ENCODE measurements at regions not wholly inside any gene's neighbourhood (a gene's known extent, or its start where the extent isn't known, plus 50 kb on each side); places are given as distances from the start of the nearest gene placed in this dataset.

DNA sequence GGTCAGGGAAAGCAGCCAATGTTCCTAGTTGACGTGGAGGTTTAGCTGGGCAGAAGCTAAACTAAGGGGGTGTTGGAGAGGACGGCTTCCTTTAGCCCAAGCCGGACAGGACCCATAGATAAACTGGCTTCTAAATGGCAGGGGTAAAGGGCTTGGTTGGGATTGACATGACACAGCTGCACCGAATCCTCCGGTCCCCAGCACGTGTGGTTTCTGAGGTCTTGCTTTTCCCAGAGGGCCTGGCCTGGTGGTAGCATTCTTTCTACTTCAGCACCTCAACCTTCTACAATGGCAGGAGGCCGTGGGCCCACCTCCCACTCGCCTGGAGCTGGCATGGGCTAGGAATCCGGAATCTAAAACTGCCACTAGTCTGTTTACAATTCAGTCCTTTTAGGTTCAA lies 163.0 kb downstream of the FGF9 start:
- DNase-seq (ENCODE audit: low read depth, low spot score) (no peak), ATAC-seq (no peak)
- no peaks in the 10 kb centered on the region for H3K4me1 ChIP-seq (ENCODE audit: control insufficient read depth in 1 of 2, insufficient read depth in 2 of 2, low read length in 2 of 2)
- BruUV-seq (replicated peaks), result no TSS peak
- no peaks in the 10 kb centered on the region for H3K9me3 ChIP-seq (ENCODE audit: control insufficient read depth in 1 of 2, insufficient read depth in 1 of 2, low read depth in 1 of 2, low read length in 2 of 2)
- no peak overlapping the region for H3K4me2 ChIP-seq (ENCODE audit: low read length)
- no peak overlapping the region for H2AFZ ChIP-seq (ENCODE audit: low read depth, low read length, poor library complexity, severe bottlenecking)
- no peak overlapping the region for H3K9ac ChIP-seq (ENCODE audit: low read length)
- intact Hi-C loops (cut with micrococcal nuclease), result no loop called here
- ChIA-PET CTCF (no interaction called here), RAD21 (ENCODE audit: low non-redundant PET in 1 of 2, low total read pairs in 2 of 2, uncharacterized antibody in 2 of 2, unreplicated experiment in 2 of 2) (no interaction called here), POLR2A (no interaction called here)
- H3K9me2 ChIP-seq (ENCODE audit: insufficient read depth), result no peaks in the 10 kb centered on the region
- H3K4me3 ChIP-seq (replicated peaks in 1 of 2; ENCODE audit: low read depth in 1 of 2, low read length in 2 of 2), result no peak overlapping the region
- no peaks in the 10 kb centered on the region for H4K20me1 ChIP-seq (ENCODE audit: insufficient read depth)
- H3K79me2 ChIP-seq (ENCODE audit: insufficient read depth, low read length), result no peaks in the 10 kb centered on the region
- TF ChIP-seq ZNF274 (IDR thresholded peaks at IDR 0.05; ENCODE audit: low read depth, low read length) (no peak), POLR2A (IDR thresholded peaks at IDR 0.05; ENCODE audit: borderline replicate concordance, extremely low read depth, insufficient read depth, insufficient read length) (no peak), RAD21 (IDR thresholded peaks at IDR 0.05; ENCODE audit: low read depth) (no peak), FOSL1 (IDR thresholded peaks at IDR 0.05; ENCODE audit: low read depth) (no peak), SP1 (IDR thresholded peaks at IDR 0.05; ENCODE audit: low read depth) (no peak), EGR1 (IDR thresholded peaks at IDR 0.05; ENCODE audit: low read depth) (no peak), SRF (IDR thresholded peaks at IDR 0.05; ENCODE audit: low read depth) (no peak), CEBPB (IDR thresholded peaks at IDR 0.05; ENCODE audit: low read depth) (no peak), SIN3A (IDR thresholded peaks at IDR 0.05; ENCODE audit: low read depth) (no peak), EZH2phosphoT487 (IDR thresholded peaks at IDR 0.05; ENCODE audit: borderline replicate concordance) (no peak), ELF1 (IDR thresholded peaks at IDR 0.05; ENCODE audit: borderline replicate concordance, low read depth) (no peak)
- TF ChIP-seq, protein P1, sequence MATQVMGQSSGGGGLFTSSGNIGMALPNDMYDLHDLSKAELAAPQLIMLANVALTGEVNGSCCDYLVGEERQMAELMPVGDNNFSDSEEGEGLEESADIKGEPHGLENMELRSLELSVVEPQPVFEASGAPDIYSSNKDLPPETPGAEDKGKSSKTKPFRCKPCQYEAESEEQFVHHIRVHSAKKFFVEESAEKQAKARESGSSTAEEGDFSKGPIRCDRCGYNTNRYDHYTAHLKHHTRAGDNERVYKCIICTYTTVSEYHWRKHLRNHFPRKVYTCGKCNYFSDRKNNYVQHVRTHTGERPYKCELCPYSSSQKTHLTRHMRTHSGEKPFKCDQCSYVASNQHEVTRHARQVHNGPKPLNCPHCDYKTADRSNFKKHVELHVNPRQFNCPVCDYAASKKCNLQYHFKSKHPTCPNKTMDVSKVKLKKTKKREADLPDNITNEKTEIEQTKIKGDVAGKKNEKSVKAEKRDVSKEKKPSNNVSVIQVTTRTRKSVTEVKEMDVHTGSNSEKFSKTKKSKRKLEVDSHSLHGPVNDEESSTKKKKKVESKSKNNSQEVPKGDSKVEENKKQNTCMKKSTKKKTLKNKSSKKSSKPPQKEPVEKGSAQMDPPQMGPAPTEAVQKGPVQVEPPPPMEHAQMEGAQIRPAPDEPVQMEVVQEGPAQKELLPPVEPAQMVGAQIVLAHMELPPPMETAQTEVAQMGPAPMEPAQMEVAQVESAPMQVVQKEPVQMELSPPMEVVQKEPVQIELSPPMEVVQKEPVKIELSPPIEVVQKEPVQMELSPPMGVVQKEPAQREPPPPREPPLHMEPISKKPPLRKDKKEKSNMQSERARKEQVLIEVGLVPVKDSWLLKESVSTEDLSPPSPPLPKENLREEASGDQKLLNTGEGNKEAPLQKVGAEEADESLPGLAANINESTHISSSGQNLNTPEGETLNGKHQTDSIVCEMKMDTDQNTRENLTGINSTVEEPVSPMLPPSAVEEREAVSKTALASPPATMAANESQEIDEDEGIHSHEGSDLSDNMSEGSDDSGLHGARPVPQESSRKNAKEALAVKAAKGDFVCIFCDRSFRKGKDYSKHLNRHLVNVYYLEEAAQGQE (IDR thresholded peaks at IDR 0.05; ENCODE audit: low read depth), result no peak
- TF ChIP-seq, protein P2, sequence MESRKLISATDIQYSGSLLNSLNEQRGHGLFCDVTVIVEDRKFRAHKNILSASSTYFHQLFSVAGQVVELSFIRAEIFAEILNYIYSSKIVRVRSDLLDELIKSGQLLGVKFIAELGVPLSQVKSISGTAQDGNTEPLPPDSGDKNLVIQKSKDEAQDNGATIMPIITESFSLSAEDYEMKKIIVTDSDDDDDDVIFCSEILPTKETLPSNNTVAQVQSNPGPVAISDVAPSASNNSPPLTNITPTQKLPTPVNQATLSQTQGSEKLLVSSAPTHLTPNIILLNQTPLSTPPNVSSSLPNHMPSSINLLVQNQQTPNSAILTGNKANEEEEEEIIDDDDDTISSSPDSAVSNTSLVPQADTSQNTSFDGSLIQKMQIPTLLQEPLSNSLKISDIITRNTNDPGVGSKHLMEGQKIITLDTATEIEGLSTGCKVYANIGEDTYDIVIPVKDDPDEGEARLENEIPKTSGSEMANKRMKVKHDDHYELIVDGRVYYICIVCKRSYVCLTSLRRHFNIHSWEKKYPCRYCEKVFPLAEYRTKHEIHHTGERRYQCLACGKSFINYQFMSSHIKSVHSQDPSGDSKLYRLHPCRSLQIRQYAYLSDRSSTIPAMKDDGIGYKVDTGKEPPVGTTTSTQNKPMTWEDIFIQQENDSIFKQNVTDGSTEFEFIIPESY (IDR thresholded peaks at IDR 0.05; ENCODE audit: extremely low read depth, insufficient replicate concordance, low read length), result no peak
- no peaks in the 10 kb centered on the region for H3K36me3 ChIP-seq (ENCODE audit: control insufficient read depth in 1 of 2, insufficient read depth in 2 of 2, low read length in 2 of 2)
- H3K27me3 ChIP-seq (ENCODE audit: insufficient read depth, low read length), result no peaks in the 10 kb centered on the region
- H3K27ac ChIP-seq (ENCODE audit: low read depth, low read length), result no peak overlapping the region

Measured in HCT116 (cell line).